ENCODE measurements at regions not wholly inside any gene's neighbourhood (a gene's known extent, or its start where the extent isn't known, plus 50 kb on each side); places are given as distances from the start of the nearest gene placed in this dataset.

DNA sequence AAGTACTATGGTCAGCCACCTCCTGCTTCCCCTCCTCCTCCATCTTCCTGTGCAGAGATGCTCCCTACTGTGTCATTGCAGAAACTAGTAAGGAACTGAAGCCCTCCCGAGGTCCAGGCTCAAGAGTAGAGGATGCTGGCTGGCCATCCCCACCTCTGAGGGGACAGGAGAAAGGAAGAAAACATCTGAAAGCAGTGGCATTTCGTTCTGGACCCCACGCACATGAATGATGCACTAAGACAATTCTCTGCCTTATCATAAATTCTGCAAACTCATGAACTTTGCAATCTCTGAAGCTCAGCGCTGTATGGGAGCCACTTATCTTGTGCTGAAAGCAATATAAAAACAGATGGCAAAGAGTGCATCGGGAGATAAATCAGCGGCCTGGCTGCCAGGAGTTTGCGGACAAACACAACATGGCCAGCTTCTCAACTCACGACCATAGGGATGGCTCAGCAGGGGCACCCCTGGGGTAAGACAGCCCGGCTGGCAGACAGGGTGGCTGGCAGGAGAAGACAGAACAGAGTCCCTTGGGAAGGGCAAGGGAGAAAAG is 306.4 kb downstream of the NXPE2 start:
- Histone ChIP-seq H3K79me2 (no peaks in the 10 kb centered on the region), H2AFZ (no peak overlapping the region), H3K9ac (no peak overlapping the region), H3K4me2 (ENCODE audit: low read length) (no peak overlapping the region), H3K4me3 (ENCODE audit: low read depth, low read length) (no peak overlapping the region), H3K4me1 (no peaks in the 10 kb centered on the region), H3K27ac (no peak overlapping the region), H3K36me3 (ENCODE audit: control insufficient read depth, insufficient read depth, low read length) (no peaks in the 10 kb centered on the region), H3K9me3 (ENCODE audit: control insufficient read depth, low read length) (no peaks in the 10 kb centered on the region), H3K27me3 (ENCODE audit: control insufficient read depth, insufficient read depth, low read length) (no peaks in the 10 kb centered on the region)
- TF ChIP-seq, protein P1, sequence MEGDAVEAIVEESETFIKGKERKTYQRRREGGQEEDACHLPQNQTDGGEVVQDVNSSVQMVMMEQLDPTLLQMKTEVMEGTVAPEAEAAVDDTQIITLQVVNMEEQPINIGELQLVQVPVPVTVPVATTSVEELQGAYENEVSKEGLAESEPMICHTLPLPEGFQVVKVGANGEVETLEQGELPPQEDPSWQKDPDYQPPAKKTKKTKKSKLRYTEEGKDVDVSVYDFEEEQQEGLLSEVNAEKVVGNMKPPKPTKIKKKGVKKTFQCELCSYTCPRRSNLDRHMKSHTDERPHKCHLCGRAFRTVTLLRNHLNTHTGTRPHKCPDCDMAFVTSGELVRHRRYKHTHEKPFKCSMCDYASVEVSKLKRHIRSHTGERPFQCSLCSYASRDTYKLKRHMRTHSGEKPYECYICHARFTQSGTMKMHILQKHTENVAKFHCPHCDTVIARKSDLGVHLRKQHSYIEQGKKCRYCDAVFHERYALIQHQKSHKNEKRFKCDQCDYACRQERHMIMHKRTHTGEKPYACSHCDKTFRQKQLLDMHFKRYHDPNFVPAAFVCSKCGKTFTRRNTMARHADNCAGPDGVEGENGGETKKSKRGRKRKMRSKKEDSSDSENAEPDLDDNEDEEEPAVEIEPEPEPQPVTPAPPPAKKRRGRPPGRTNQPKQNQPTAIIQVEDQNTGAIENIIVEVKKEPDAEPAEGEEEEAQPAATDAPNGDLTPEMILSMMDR (IDR thresholded peaks at IDR 0.05): no peak

DNA sequence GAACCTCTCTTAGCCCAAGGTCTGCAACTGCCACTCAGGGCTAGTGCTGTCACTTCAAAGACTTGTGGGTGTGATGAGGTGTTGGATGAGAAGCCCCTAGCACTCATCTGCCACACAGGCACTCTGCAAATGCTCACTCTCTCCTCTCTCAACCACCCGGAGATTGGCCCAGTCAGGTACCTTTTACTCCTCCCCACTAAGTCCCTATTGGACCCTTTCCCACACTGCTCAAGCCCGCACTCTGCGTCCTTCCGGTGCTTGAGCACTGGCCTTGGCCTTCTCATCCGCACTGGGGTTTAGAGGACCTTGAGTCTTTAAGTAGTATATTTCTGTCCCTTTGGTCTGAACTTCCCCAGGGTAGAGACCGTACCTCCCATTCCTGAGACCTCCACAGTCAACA is 308.0 kb downstream of the NXPE2 start:
- Histone ChIP-seq H3K9ac (no peak overlapping the region), H3K27me3 (ENCODE audit: control insufficient read depth, insufficient read depth, low read length) (no peaks in the 10 kb centered on the region), H3K4me3 (ENCODE audit: low read depth, low read length) (no peak overlapping the region), H3K79me2 (no peaks in the 10 kb centered on the region), H3K36me3 (ENCODE audit: control insufficient read depth, insufficient read depth, low read length) (no peaks in the 10 kb centered on the region), H3K4me1 (no peaks in the 10 kb centered on the region), H3K27ac (no peak overlapping the region), H3K4me2 (ENCODE audit: low read length) (no peak overlapping the region), H2AFZ (no peak overlapping the region), H3K9me3 (ENCODE audit: control insufficient read depth, low read length) (no peaks in the 10 kb centered on the region)
- TF ChIP-seq, protein P1 (IDR thresholded peaks at IDR 0.05): no peak

DNA sequence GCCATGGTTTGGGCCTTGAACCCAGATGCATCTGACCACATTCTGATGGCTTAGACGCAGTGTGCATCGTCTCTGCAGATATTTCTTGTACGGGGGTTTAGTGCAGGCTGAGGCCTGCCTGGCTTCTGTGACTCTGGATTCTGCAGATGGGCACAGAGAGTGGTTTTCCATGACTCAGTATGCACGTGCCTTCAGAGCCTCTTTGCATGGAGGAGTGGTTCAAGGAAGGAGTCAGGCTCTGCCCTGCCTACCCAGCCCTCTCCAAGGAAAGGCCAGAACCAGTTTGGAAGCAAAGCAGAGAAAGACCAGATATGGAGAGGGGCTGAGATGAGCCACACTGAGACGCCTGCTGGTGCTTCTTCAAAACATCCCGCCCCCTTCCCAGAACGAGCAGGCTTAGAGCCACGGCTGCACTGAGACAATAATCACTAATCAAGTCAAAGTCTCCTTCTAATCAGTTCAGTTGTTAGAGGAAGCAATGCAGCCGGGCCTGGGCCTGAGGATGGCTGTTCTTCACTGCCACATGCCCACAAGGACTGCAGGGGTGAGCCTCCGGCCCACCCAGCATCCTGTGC is 308.9 kb downstream of the NXPE2 start:
- Histone ChIP-seq H3K9ac (no peak overlapping the region), H3K27me3 (ENCODE audit: control insufficient read depth, insufficient read depth, low read length) (no peaks in the 10 kb centered on the region), H3K4me3 (ENCODE audit: low read depth, low read length) (no peak overlapping the region), H3K4me1 (no peaks in the 10 kb centered on the region), H3K9me3 (ENCODE audit: control insufficient read depth, low read length) (no peaks in the 10 kb centered on the region), H3K4me2 (ENCODE audit: low read length) (no peak overlapping the region), H3K27ac (no peak overlapping the region), H3K36me3 (ENCODE audit: control insufficient read depth, insufficient read depth, low read length) (no peaks in the 10 kb centered on the region), H2AFZ (no peak overlapping the region), H3K79me2 (no peaks in the 10 kb centered on the region)
- TF ChIP-seq, protein P1 (IDR thresholded peaks at IDR 0.05): no peak

GRCh38 chr11:114988644-114989043 is 310.3 kb downstream of the NXPE2 start:
- Histone ChIP-seq H3K79me2 (no peaks in the 10 kb centered on the region), H3K27ac (no peak overlapping the region), H3K9me3 (ENCODE audit: control insufficient read depth, low read length) (no peaks in the 10 kb centered on the region), H3K4me1 (no peaks in the 10 kb centered on the region), H3K4me3 (ENCODE audit: low read depth, low read length) (no peak overlapping the region), H2AFZ (no peak overlapping the region), H3K9ac (no peak overlapping the region), H3K27me3 (ENCODE audit: control insufficient read depth, insufficient read depth, low read length) (no peaks in the 10 kb centered on the region), H3K36me3 (ENCODE audit: control insufficient read depth, insufficient read depth, low read length) (no peaks in the 10 kb centered on the region), H3K4me2 (ENCODE audit: low read length) (no peak overlapping the region)
- TF ChIP-seq, protein P1 (IDR thresholded peaks at IDR 0.05): no peak

- no peaks in the 10 kb centered on the region for H3K27me3 ChIP-seq (ENCODE audit: control insufficient read depth, insufficient read depth, low read length)
- no peaks in the 10 kb centered on the region for H3K79me2 ChIP-seq
- H3K4me1 ChIP-seq: no peaks in the 10 kb centered on the region
- H3K4me3 ChIP-seq (ENCODE audit: low read depth, low read length): no peak overlapping the region
- H3K9ac ChIP-seq: no peak overlapping the region
- no peak overlapping the region for H3K27ac ChIP-seq
- no peak overlapping the region for H2AFZ ChIP-seq
- H3K36me3 ChIP-seq (ENCODE audit: control insufficient read depth, insufficient read depth, low read length): no peaks in the 10 kb centered on the region
- no peak overlapping the region for H3K4me2 ChIP-seq (ENCODE audit: low read length)
- no peaks in the 10 kb centered on the region for H3K9me3 ChIP-seq (ENCODE audit: control insufficient read depth, low read length)
- TF ChIP-seq, protein P1 (IDR thresholded peaks at IDR 0.05): no peak
Measured at GRCh38 chr11:114989536-114989935, 311.2 kb downstream of the NXPE2 start.

All from parathyroid adenoma (tissue), 2 donors.